HG02678 (cell line): ENCODE measurements at regions not wholly inside any gene's neighbourhood (a gene's known extent, or its start where the extent isn't known, plus 50 kb on each side); places are given as distances from the start of the nearest gene placed in this dataset.
A peak's percentile ranks its signal among the peaks of the same experiment; 100 is the strongest.

Experiments used
- ATAC-seq: cut with Tn5 transposase; IDR thresholded peaks from one replicate; pipeline ENCODE4 v1.9.1; 2021; ENCODE audit warnings: mild to moderate bottlenecking, moderate library complexity; ENCODE audit not compliant: unreplicated experiment

DNA sequence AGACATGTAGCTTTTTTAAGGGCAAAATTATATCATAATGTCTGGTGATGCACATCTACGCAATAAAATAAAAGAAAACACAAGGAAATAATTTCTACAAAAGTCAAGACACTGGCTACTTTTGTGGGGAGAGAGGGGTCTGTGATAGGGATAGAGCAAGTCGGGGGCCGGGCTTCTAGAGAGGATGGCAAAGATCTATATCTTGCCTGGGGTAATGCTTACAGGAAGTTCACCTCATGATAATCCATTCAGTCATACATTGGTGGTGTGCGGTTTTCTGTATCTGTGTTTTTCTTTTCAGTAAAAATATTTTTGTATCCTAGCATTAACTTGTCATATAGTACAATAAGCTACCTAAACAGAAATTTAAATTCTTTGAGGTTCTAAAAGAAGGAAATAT lies 178.8 kb downstream of the ARRDC4 start:
- ATAC-seq: no peak

DNA sequence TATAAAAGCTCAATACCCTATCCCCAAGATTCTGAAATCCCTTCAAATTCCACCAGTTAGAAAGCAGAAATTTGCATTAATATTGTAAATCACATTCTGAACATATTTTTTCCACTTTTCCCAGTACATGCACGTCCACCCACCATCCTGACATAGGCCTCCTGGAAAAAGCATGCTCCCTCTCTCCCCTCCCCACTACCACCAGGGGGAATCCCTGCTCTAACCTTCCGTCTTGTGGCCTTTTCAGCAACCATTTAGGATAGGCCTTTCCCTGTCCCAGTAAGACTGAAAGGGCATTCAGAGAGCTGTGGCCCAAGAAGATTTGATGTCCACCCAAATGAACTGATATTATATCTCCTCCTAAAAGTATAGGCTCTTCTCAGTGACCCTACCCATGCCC lies 182.1 kb downstream of the ARRDC4 start:
- ATAC-seq: no peak

DNA sequence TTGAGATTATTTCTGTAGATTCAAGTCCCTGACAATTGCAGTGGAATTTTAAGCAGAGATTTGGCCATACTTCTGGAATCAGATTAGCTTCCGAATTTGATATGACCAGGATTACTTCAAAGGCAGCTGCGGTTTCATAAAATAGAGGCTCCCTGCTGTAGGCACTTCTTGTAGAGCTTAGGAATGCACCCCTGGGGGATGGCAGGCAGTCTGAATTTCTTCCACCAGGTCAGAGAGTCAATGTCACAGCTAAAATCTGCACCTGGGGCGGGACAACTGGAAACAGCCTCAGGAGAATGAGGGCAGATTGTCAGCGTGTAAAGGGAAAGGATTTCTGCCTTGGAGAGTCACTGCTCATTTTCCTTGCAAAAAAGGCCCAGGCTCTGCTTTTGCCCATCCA lies 182.6 kb downstream of the ARRDC4 start:
- ATAC-seq: no peak

DNA sequence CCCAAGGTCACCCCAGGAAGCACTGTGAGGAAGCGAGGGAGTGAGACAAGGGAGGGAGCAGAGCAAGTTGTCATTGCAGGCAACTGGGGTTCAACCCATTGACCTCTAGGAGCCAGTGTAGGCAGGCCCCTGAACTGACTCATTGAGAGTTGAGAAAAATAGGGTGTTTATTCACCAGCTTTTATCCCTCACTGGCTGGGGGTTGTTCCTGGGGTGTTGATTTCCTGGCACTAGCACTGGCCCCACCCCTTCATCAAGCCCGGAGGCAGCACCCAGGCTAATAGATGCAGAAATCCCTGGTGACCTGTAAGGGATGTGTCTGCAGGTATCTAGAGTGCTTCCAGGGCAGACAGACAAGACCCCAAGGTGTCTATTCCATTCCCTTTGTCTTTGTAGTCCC lies 183.9 kb downstream of the ARRDC4 start:
- no peak for ATAC-seq

DNA sequence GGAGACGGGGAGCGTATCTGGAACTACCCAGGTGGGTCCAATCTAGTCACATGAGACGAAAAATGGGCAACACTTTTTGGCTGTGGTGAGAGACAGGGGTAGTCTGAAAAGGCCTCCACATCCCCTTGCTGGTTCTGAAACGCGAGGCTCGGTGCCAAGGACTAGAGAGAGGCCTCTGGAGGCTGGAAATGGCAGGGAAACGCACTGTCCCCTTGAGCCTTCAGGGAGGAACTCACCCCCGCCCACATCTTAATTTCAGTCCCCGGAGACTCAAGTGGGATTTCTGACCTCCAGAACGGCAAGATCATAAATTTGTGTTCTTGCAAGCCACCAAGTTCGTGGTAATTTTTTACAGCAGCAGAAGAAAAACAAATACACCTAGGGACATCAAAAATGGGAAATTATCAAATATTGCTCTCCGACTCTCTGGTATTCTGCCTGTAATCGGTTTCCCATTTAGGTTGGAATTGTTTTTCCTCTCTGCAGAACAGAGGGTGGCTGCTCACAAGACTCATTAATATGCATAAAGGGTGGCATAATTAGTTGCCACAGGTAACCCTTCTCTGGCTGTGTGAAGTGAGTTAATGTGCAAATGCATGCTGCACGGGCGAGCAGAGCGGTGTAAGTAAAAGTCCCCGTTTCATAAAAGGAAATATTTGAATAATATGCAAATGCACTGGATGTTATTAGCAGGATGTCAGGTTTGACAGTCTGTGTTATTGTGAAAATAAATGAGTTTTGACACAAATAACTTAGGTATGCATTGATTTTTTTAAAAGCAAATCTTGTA lies 185.7 kb downstream of the ARRDC4 start:
- no peak for ATAC-seq

DNA sequence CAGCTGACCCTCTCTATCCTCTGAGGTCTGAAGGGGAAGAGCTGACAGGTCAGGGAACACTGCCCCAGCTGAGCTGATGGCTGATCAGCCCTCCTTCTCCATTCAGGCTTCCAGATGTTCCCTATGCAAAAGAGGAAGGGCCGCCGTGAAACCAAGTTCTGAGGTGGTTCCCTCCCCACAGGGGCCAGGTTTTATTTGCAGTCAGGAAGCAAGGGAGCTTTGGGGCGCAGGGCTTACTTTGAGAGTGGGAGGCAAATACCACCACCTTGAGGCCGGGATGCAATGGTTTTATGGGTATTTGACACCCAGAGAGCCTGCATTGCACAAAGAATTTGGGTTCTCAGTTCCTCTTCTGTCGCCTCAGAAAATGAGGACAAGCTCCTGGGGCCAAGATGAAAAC lies 186.9 kb downstream of the ARRDC4 start:
- no peak for ATAC-seq

DNA sequence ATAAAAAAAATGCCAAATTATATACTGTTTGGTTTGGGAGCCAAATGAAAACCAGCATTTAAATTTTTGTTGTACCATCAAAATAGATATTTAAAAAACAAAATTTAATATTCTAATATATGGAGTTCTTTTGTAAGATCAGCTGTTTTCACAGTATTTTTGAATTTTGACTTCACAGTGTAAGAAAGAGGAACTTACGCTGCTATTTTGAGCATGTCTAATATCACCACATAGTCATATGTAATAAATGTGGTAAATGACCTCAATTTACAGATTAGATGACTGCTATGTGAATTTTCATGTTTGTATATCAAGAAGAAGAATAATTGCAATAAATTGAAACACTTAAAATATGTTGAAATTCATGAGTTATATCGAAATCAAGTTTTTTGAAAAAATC lies 189.6 kb downstream of the ARRDC4 start:
- no peak for ATAC-seq

DNA sequence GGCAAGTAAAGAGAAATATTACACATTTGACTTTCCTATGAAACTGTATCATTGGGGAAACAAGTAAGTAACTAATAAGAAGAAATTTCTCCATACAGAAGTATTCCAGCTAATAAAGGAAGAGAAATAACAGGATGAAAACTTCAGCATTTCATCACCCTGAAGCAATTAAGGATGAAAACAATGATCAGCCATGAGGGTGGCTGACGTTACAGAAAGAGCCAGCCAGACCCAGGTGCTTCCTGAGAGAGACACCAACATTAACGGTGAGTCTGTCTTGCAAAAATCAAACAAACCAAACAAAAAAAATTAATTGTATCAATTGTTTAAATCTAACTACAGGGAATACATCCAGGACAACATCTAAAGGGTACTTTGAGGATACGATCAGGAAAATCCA lies 190.0 kb downstream of the ARRDC4 start:
- no peak for ATAC-seq

DNA sequence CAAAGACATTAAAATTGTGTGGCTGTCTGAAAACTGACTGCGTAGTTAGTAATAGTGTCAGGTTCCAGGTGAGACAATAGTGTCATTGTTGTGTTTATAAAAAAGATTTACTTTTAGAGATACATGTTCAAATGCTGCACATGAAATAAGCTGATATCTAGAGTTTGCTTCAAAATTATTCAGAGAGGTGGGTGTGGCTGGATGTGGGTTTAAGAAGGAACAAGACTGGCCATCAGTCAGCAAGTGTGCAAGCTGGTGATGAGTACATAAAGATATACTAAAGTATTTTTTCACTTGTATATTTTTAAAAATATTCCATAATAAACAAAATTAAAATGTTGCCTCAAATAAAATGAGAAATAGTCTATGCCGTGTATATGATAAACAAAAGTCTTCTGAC lies 190.6 kb downstream of the ARRDC4 start:
- ATAC-seq: no peak

DNA sequence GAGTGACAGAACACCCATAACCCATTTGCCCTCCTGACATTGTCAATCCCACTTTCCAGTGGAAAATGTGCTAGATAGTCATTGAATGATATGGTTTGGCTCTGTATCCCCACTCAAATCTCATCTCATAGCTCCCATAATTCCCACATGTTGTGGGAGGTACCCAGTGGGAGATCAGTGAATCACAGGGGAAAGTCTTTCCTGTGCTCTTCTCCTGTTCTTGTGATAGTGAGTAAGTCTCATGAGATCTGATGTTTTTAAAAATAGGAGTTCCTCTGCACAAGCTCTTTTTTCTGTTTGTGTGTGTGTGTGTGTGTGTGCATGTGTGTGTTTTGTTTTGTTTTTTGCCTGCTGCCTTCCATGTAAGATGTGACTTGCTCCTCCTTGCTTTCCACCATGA lies 191.7 kb downstream of the ARRDC4 start:
- ATAC-seq: no peak

DNA sequence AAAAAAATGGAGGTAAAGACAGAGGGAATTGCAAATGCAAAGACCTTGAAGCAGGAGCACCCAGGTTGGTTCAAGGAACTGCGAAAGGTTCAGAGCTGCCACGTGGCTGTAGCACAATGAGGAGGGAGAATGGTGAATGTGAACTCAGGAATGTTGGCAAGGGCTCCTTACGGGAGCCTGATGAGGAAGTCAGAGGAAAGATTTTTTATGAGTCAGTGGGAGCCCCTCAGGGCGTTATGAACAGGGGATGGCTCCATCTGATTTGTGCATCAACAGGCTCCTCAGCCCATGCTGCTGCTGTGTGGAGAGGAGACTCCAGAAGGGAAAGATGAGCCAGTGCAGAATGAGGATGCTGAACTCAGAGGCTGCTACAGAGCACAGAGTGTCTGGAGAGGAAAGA lies 194.4 kb downstream of the ARRDC4 start:
- ATAC-seq: no peak

DNA sequence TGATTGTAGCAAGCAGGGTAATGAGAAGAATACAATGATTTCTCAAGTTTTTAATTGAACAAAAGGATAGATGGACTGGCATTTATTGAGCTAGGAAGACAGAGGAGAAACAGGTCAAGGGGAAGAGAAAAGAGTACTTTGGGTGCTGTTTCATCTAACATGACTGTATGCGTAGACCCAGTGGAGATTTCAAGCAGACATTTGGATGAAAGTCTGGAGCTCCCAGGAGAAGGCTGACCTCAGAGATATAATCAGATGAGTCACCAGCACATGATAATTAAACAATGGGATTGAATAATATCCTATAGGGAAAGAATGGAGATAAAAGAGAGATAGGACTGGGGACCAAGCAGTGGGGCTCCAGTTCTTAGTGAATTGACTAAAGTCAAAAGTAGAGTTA lies 194.9 kb downstream of the ARRDC4 start:
- ATAC-seq: no peak

DNA sequence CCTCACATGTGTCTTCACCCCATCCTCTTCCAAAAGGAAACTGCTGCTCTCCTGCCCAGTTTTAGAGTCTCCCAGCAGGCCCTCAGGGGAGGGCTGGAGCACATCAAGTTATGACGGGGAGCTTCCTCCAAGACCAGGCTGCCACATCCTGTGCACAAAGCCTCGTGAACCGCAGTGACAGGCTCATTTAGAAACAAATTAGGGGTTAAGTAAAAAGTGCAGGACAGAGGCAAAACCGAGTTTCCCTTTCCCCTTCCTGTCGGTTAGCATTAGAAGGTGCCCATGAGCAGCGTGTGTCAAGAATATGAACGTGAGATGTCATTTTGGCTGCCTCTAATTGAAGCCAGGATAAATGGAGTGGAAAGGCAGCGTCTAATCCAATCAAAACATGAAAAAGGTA lies 199.7 kb downstream of the ARRDC4 start:
- peak; percentile 96 for ATAC-seq

DNA sequence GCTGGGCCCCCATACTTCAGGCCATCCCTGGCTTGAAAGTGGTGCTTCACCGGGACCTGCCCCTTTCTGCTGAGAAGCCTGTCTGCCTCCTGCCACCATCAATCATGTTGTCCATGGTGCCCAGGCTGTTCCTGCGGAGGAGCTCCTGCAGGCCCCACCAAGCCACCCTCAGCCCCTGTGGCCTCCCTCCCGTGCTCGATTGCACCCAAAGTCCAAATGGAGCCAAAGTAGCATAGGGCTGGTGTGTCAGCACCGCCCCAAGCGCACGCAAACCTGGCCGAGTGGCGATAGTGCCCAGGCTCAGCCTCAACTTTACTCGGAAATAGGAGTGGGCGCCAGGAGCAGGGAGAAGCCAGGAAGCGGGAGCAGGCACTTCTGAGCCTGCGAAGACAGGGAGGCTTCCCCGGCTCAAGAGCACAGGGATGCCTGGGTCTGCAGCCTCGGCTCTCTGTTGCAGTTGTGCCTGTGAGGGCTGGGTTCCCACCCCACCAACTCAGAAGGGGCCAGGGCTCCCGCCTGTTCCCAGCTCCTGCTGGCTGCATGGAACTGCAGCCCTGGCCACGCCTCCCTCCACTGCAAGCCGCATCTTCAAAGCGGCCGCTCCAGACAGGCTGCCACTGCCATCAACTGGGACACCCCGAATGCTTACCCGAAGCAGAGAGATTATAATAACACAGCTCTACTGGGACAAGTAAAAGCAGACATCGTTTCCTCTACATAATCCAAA lies 203.0 kb downstream of the ARRDC4 start:
- no peak for ATAC-seq

DNA sequence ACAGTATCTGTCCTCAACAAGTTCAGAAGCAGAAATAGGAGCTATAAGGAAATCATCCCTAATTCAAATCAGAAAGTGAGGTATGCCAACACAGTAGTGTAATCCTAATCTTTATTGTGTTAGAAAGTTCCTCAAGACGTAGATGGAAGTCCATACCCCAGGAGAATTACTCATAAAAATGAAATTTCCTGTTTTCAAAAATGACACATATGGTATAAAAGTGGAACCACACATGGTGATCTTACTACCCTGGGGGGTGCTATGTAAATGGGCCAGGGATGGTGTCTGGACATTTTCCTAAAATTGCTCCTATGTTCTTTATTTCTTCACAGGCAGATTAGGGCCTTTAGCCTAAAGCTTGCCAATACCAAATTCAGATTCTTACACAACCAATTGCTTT lies 204.1 kb downstream of the ARRDC4 start:
- ATAC-seq: no peak

DNA sequence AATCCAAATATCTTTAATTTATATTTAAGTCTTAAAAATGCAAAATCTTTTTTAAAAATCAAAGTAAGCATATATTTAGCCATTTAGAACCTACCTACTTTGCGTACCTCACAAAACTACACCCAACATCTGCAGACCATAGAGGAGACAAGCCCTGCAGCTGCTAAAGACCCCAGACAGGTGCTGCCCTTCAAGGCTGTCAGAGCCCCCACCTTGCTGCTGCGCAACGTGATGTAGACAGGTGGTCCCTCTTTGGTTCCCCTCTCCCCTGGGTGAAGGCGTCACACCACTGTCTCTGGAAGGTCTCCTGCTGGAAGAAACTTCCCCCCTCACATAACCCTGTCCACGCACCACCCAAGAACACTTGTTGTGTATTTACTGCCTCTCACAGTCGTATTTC lies 204.5 kb downstream of the ARRDC4 start:
- ATAC-seq: no peak

DNA sequence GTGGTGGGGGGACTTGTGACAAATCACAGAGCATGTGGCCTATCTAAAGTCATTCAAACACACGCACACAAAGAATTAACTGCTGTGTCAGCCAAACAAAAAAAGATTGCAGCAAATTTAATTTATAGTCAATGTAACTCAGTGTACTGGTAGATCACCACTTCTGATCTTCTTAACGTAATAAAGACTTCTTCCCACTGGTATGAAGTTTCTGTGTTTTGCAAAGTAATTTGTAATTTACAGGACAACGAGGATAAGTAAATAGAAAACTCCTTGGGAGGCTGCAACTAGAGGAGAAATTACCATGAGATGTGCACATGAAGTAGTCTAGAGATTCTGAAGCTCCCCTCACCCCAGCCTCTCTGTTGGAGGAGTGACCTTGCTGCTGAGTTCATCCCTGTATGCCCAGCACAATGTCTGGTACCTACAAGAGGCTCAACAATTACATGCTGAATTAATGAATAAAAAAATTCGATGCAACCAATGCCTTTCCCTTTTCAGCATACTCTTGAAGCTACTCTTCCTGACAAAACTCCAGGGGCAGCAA lies 207.3 kb downstream of the ARRDC4 start:
- ATAC-seq: no peak

DNA sequence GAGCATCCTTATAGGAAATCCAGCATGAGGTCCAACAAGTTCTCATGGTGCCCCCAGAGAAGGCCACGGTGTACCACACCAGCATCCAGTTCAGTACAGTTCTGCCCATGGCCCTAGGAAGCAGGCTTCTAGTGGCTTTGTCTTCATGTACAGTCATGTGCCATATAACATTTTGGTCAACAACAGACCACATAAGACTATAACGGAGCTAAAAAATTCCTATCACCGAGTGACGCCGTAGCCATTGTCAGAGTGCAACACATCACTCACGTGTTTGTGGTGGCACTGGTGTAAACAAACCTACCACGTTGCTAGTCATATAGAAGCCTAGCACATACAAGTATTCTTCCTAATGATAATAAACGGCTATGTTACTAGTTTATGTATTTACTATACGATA lies 209.0 kb downstream of the ARRDC4 start:
- ATAC-seq: no peak

DNA sequence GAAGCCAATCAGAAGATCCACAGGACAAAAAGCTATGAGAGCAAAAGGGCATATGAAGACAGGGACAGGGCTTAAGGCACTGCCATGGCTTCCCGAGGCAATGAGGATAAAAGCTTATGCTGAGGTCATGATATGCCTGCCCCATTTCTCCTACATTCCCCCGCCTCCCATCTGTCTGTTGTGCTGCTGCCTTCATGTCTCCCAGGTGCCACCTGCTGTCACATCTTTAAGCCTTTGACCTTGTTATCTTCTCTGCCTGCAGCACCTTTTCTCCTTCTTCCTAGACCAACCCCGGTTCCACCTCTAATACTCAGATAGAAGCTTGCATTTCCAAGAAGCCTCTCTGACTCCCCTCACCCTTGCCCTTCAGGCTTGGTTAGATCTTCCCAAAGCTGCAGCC lies 213.8 kb downstream of the ARRDC4 start:
- no peak for ATAC-seq

DNA sequence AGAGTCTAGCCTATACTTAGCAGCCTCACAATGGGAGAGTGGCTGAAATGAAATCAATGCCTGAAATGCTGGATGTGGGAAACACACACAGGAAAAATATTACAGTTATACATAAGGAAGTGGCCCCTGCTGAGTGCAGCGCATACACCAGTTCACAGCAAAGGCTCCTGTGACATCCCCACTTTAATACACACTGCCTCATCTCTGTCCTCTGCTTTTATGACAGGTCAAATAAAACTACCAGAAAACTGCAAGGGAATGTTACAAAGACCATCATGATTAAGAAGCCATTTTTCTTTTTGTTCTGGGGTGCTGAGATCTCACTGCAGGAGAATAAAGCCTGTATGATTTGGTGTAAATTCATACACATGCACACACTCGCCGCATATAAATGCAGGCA lies 214.3 kb downstream of the ARRDC4 start:
- ATAC-seq: no peak

DNA sequence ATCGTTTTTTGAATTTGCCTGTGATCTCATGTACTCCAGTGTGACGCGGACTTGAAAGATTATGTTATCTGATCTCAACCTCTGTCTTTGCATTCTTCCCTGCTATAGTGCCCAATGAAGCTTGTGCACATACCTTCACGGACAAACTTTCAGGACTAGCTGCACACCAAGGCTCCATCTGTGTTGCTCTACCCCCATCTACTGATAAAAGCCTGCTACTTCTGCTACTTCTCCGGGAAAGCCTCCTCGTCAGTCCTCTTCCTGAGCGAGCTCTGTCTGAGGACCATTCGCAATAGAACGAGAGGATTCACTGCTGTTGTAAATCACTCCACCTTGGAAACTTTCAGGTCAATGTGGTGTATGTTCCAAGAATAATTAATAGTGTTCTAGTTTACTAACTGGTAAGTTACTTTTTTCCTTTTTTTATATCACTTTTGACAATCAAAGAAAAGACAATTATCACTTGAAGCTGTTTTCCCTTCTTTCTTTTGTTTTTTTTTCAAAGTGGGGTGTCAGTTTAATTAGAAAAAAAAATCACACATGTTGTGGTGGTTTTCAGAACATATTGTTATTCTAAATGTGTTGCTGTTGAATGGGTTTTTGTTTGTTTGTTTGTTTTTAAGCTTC lies 217.6 kb downstream of the ARRDC4 start:
- peak; percentile 94 for ATAC-seq

DNA sequence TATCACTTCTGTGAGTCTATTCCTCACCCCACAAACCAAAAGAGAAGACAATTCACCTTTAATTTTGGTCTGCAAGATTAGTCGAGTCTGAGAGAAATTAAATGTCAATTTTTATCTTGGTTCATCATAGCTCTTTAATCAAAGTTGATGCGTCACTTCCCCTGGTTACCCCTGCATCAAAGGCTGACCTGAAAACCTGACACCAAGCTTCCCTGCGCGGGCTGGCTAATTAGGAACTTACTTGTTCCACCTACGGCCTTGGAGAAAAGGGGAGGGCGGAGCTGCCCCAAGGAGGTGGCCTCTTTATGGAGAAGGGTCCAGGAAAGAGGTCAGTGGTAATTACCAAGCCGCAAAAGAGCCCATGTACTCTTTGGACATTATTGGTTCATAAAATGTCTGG lies 218.4 kb downstream of the ARRDC4 start:
- ATAC-seq: no peak
